Transverse colon (tissue), 4 donors: ENCODE measurements at regions not wholly inside any gene's neighbourhood (a gene's known extent, or its start where the extent isn't known, plus 50 kb on each side); places are given as distances from the start of the nearest gene placed in this dataset.

Source experiments
- DNase-seq: peaks from one replicate; pipeline ENCODE4 v3.0.0-alpha.2; 2019
- H3K27ac ChIP-seq, 4 donors: fragments of 200-600 bp; sonication (generic); 2 replicates each; pipeline ENCODE4 v1.5.1; 2016 to 2018; ENCODE audit warnings: inconsistent platforms in 4 of 4
- H3K27me3 ChIP-seq: fragments of 200-600 bp; sonication (generic); 2 replicates; pipeline ENCODE4 v1.5.1; 2017; ENCODE audit warnings: inconsistent platforms
- H3K36me3 ChIP-seq, 4 donors: fragments of 200-600 bp; sonication (generic); 2 replicates each; pipeline ENCODE4 v1.5.1; 2017 to 2019; ENCODE audit warnings: inconsistent platforms in 4 of 4
- H3K4me1 ChIP-seq, 4 donors: fragments of 200-600 bp; sonication (generic); 2 replicates each; pipeline ENCODE4 v1.5.1; 2017 to 2020; ENCODE audit warnings: inconsistent platforms in 4 of 4
- H3K4me3 ChIP-seq, 4 donors: fragments of 200-600 bp; sonication (generic); 1 replicate in 1 of 4; 2 replicates in 3 of 4; pipeline versions ENCODE4 v1.5.1 to v1.6.1; 2017 to 2019; ENCODE audit warnings: inconsistent platforms in 4 of 4
- H3K9me3 ChIP-seq, 2 donors: fragments of 200-600 bp; sonication (generic); 2 replicates each; pipeline ENCODE4 v1.5.1; 2017 to 2019; ENCODE audit warnings: inconsistent platforms in 2 of 2
- CTCF ChIP-seq, 5 experiments: fragments of 200-600 bp in 3 of 5; fragments of 450-650 bp in 2 of 5; sonication (generic) in 3 of 5; IDR thresholded peaks; 1 replicate in 2 of 5; 2 replicates in 3 of 5; pipeline ENCODE4 v1.5.1; 2016 to 2017; ENCODE audit warnings: antibody characterized with exemption in 5 of 5, inconsistent platforms in 3 of 5, mild to moderate bottlenecking in 2 of 5, moderate library complexity in 1 of 5
- EP300 ChIP-seq: sonication (generic); formaldehyde crosslinking; IDR thresholded peaks from one replicate; pipeline ENCODE4 v1.6.1; 2017; ENCODE audit warnings: antibody characterized with exemption, low read depth
- POLR2A ChIP-seq: fragments of 450-650 bp; IDR thresholded peaks from one replicate; pipeline ENCODE4 v1.6.1; 2016; ENCODE audit warnings: antibody characterized with exemption, mild to moderate bottlenecking, moderate library complexity
- POLR2AphosphoS5 ChIP-seq, 3 donors: sonication (generic); formaldehyde crosslinking; IDR thresholded peaks; one replicate each; pipeline ENCODE4 v1.6.1; 2016; ENCODE audit warnings: antibody characterized with exemption in 3 of 3
- WGBS, 2 donors: methylation state at CpG; one replicate each; pipeline ENCODE4 v1.1.5; 2018; ENCODE audit warnings: low coverage in 1 of 2; 5-methylcytosine and 5-hydroxymethylcytosine counted together
- in situ Hi-C, 4 donors: fragments of 200-750 bp; cut with MboI; loops; one replicate each; pipeline versions ENCODE4 v1.15.0 to v1.15.1; 2017; ENCODE audit warnings: low sequenced_read_pairs in 3 of 4, low pct_ligation_motif_present in 1 of 4, low pct_unique_long_range_greater_than_20kb in 1 of 4
- intact Hi-C: fragments of 100-400 bp; cut with DNase I; formaldehyde crosslinking; loops from one replicate; pipeline ENCODE4 v1.15.1; 2023; ENCODE audit warnings: low total_unique reads

DNA sequence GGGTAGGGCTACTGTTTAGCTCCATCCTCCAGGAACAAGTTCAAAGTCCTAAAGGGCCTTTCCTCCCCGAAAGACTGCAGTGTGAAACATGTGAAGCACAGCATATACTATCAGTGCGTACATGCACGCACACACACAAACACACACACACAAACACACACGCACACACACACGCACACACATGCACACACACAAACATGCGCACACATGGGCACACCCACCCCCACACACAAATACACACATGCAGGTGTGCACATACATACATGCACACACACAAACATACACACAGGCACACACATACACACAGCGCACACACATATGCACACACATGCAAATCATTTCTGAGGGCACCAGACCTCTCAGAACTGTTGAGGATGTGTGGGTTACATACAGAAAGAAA lies 382.0 kb upstream of the CDH4 start:
- Histone ChIP-seq H3K4me1 (no peaks in the 10 kb centered on the region), H3K27me3 (no peaks in the 10 kb centered on the region), H3K4me3 (no peak overlapping the region), H3K36me3 (no peaks in the 10 kb centered on the region), H3K9me3 (no peaks in the 10 kb centered on the region), H3K27ac (no peak overlapping the region)
- TF ChIP-seq EP300, result no peak
- TF ChIP-seq POLR2AphosphoS5 (IDR thresholded peaks at IDR 0.05), result no peak
- TF ChIP-seq CTCF (IDR thresholded peaks at IDR 0.05), result no peak
- TF ChIP-seq POLR2A, result no peak
- DNase-seq, result no peak
- 93 to 94% methylated on average over 4 to 7 of the region's 7 CpGs for WGBS, 2 donors
- in situ Hi-C loops (loop anchor here in 1 of 4 donors (25.0 kb wide), 1 partner anchor 92 kb away; no protein-coding TSS in a partner anchor), intact Hi-C loops (no loop called here)

GRCh38 chr20:60872224-60872623 lies 379.8 kb upstream of the CDH4 start:
- WGBS, 2 donors, result 64% methylated on average over 8 of the region's 8 CpGs; no CpG with 5 or more reads in 1 of the 2 donors
- Histone ChIP-seq H3K4me3 (no peak overlapping the region), H3K4me1 (no peaks in the 10 kb centered on the region)

DNA sequence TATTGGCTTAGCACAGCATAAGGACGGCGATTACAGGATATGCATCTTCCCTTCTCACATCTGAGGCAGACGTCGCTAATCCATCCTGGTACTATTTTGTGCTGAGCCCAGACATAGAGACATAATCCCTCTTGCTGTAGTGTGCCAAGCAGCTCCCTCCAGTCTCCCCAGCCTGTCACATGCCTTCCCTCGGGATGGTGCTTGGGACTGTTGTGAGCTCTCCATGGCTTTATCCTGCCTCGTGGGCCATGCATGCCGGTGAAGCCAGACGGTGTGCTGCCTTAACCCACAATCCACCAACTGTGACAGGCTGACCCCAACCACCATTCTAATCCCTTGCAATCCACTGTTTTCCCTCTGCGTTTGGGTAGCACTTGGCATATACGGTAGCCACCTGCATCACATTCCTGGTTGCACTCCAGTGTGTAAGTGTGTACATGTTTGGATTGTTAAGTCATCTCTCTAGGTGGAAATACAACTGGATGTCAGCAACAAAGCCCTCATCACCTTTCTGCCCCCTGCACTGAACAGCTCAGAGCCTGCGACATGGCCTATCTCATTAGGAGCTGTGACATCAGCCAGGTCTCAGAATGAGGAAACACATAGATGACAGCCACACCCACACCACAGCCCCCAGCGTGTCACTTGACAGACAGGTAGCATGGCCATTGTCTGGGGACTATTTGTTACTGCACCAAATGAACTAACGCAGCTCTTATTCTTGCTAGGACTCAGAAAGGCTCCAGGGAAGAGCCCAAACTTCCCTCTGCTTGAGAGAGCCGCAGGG lies 374.8 kb upstream of the CDH4 start:
- no peak for DNase-seq
- WGBS, 2 donors, result 75 to 78% methylated on average over 2 to 14 of the region's 14 CpGs
- in situ Hi-C loops, result no loop called here
- no peaks in the 10 kb centered on the region for H3K36me3 ChIP-seq
- TF ChIP-seq EP300 (no peak), CTCF (IDR thresholded peaks at IDR 0.05) (no peak), POLR2AphosphoS5 (IDR thresholded peaks at IDR 0.05) (no peak), POLR2A (no peak)
- H3K27me3 ChIP-seq, result no peaks in the 10 kb centered on the region
- H3K4me1 ChIP-seq, result no peaks in the 10 kb centered on the region
- no peaks in the 10 kb centered on the region for H3K9me3 ChIP-seq
- intact Hi-C loops, result no loop called here
- no peak overlapping the region for H3K4me3 ChIP-seq
- H3K27ac ChIP-seq, result no peak overlapping the region

More at GRCh38 chr20:60872224-60872623, 379.8 kb upstream of the CDH4 start:
- in situ Hi-C loops, result loop anchor here in 1 of 4 donors (25.0 kb wide), 1 partner anchor 90 kb away; no protein-coding TSS in a partner anchor
- intact Hi-C loops, result no loop called here
- H3K27ac ChIP-seq, result no peak overlapping the region
- no peaks in the 10 kb centered on the region for H3K9me3 ChIP-seq
- H3K36me3 ChIP-seq, result no peaks in the 10 kb centered on the region
- H3K27me3 ChIP-seq, result no peaks in the 10 kb centered on the region
- TF ChIP-seq POLR2AphosphoS5 (IDR thresholded peaks at IDR 0.05) (no peak), POLR2A (no peak), CTCF (IDR thresholded peaks at IDR 0.05) (no peak), EP300 (no peak)
- no peak for DNase-seq

- H3K36me3 ChIP-seq, result no peaks in the 10 kb centered on the region
- no peaks in the 10 kb centered on the region for H3K9me3 ChIP-seq
- intact Hi-C loops, result no loop called here
- no peak for DNase-seq
- H3K4me1 ChIP-seq, result no peaks in the 10 kb centered on the region
- TF ChIP-seq EP300 (no peak), POLR2AphosphoS5 (IDR thresholded peaks at IDR 0.05) (no peak), POLR2A (no peak), CTCF (IDR thresholded peaks at IDR 0.05) (no peak)
- no peak overlapping the region for H3K4me3 ChIP-seq
- no peaks in the 10 kb centered on the region for H3K27me3 ChIP-seq
- in situ Hi-C loops, result no loop called here
- no peak overlapping the region for H3K27ac ChIP-seq
- WGBS, 2 donors, result 71 to 89% methylated on average over 6 of the region's 6 CpGs
Observed at GRCh38 chr20:60882836-60883235, 369.2 kb upstream of the CDH4 start.
